AG09309 (cell line): ENCODE measurements at regions not wholly inside any gene's neighbourhood (a gene's known extent, or its start where the extent isn't known, plus 50 kb on each side); places are given as distances from the start of the nearest gene placed in this dataset.

Experiments
- DNase-seq: peaks from one replicate; pipeline ENCODE4 v3.0.0-alpha.2; 2010; ENCODE audit warnings: low read depth
- H3K4me3 ChIP-seq: 2 replicates; pipeline ENCODE4 v1.5.1; 2011; ENCODE audit warnings: mild to moderate bottlenecking, low read depth, low read length, moderate library complexity; ENCODE audit not compliant: control insufficient read depth
- CTCF ChIP-seq: IDR thresholded peaks from 2 replicates; pipeline ENCODE4 v1.5.1; 2011; ENCODE audit warnings: mild to moderate bottlenecking, low read depth, low read length, inconsistent platforms; ENCODE audit not compliant: insufficient read depth, control insufficient read depth; ENCODE audit errors: missing control alignments

- TF ChIP-seq CTCF: no peak
- DNase-seq: no peak
Observed at GRCh38 chr10:120262857-120263547, 194.0 kb upstream of the PLPP4 start.

GRCh38 chr10:120266022-120266421 is 191.0 kb upstream of the PLPP4 start:
- no peak for TF ChIP-seq CTCF
- DNase-seq: no peak
- H3K4me3 ChIP-seq: no peak overlapping the region

More at GRCh38 chr10:120262857-120263547, 194.0 kb upstream of the PLPP4 start:
- H3K4me3 ChIP-seq: no peak overlapping the region

GRCh38 chr10:120270906-120271305 is 186.1 kb upstream of the PLPP4 start:
- DNase-seq: no peak

GRCh38 chr10:120271696-120272095 is 185.3 kb upstream of the PLPP4 start:
- no peak overlapping the region for H3K4me3 ChIP-seq
- no peak for TF ChIP-seq CTCF
- DNase-seq: no peak

More at GRCh38 chr10:120270906-120271305, 186.1 kb upstream of the PLPP4 start:
- H3K4me3 ChIP-seq: no peak overlapping the region
- no peak for TF ChIP-seq CTCF

GRCh38 chr10:120272350-120272749 is 184.7 kb upstream of the PLPP4 start:
- H3K4me3 ChIP-seq: no peak overlapping the region
- DNase-seq: no peak
- no peak for TF ChIP-seq CTCF

- H3K4me3 ChIP-seq: no peak overlapping the region
- DNase-seq: no peak
- no peak for TF ChIP-seq CTCF
Observed at GRCh38 chr10:120278069-120278468, 179.0 kb upstream of the PLPP4 start.
